Keratinocyte (primary cell): ENCODE measurements at regions not wholly inside any gene's neighbourhood (a gene's known extent, or its start where the extent isn't known, plus 50 kb on each side); places are given as distances from the start of the nearest gene placed in this dataset.

Experiments
- DNase-seq: peaks from one replicate; pipeline ENCODE4 v3.0.0-alpha.2; 2011; ENCODE audit warnings: low read depth, missing footprints, low spot score
- FAIRE-seq: peaks from 2 replicates; lab custom pipeline; 2011; peaks lifted over from hg19 to GRCh38; lab: Jason Lieb, UNC
- H2AFZ ChIP-seq: 2 replicates; pipeline ENCODE4 v1.6.0; 2012; ENCODE audit warnings: low read length, control low read depth, inconsistent platforms; ENCODE audit not compliant: control insufficient read depth
- H3K27ac ChIP-seq: 2 replicates; pipeline ENCODE4 v1.5.1; 2011; ENCODE audit warnings: low read length; ENCODE audit not compliant: control insufficient read depth, insufficient read depth
- H3K27me3 ChIP-seq: 3 replicates; pipeline ENCODE4 v1.6.0; 2011; ENCODE audit warnings: low read length; ENCODE audit not compliant: control insufficient read depth, insufficient read depth; ENCODE audit errors: extremely low read depth
- H3K36me3 ChIP-seq, 2 experiments: 2 replicates in 1 of 2; 3 replicates in 1 of 2; pipeline ENCODE4 v1.5.1; 2011; ENCODE audit warnings: low read length in 2 of 2, mild to moderate bottlenecking in 1 of 2; ENCODE audit not compliant: control insufficient read depth in 2 of 2, insufficient read depth in 2 of 2; ENCODE audit errors: extremely low read depth in 1 of 2
- H3K4me1 ChIP-seq: 3 replicates; pipeline ENCODE4 v1.5.1; 2011; ENCODE audit warnings: low read length; ENCODE audit not compliant: control insufficient read depth, insufficient read depth; ENCODE audit errors: extremely low read depth
- H3K4me2 ChIP-seq: 3 replicates; pipeline ENCODE4 v1.6.0; 2011; ENCODE audit warnings: low read depth, low read length; ENCODE audit not compliant: control insufficient read depth, insufficient read depth; ENCODE audit errors: extremely low read depth
- H3K4me3 ChIP-seq, 3 experiments: fragments of 200-600 bp in 1 of 3; sonication (generic) in 1 of 3; 2 replicates in 2 of 3; 3 replicates in 1 of 3; pipeline ENCODE4 v1.5.1; 2011 to 2016; ENCODE audit warnings: low read length in 3 of 3, mild to moderate bottlenecking in 3 of 3, control low read depth in 2 of 3, inconsistent platforms in 1 of 3, low read depth in 1 of 3, mixed read lengths in 1 of 3, mixed run types in 1 of 3, moderate library complexity in 1 of 3; ENCODE audit not compliant: control insufficient read depth in 2 of 3, insufficient read depth in 2 of 3; ENCODE audit errors: extremely low read depth in 1 of 3
- H3K79me2 ChIP-seq: 2 replicates; pipeline ENCODE4 v1.6.0; 2012; ENCODE audit warnings: low read length; ENCODE audit not compliant: control insufficient read depth, insufficient read depth
- H3K9ac ChIP-seq: 3 replicates; pipeline ENCODE4 v1.6.0; 2011; ENCODE audit warnings: low read length; ENCODE audit not compliant: control insufficient read depth, insufficient read depth; ENCODE audit errors: extremely low read depth
- H3K9me1 ChIP-seq: 3 replicates; pipeline ENCODE4 v1.6.0; 2011; ENCODE audit warnings: low read length; ENCODE audit not compliant: control insufficient read depth, insufficient read depth; ENCODE audit errors: extremely low read depth
- H3K9me3 ChIP-seq: 2 replicates; pipeline ENCODE4 v1.5.1; 2012; ENCODE audit warnings: low read depth, low read length; ENCODE audit not compliant: control insufficient read depth
- H4K20me1 ChIP-seq: 3 replicates; pipeline ENCODE4 v1.6.0; 2011; ENCODE audit warnings: low read length; ENCODE audit not compliant: control insufficient read depth, insufficient read depth; ENCODE audit errors: extremely low read depth
- EZH2 ChIP-seq: IDR thresholded peaks from one replicate; pipeline ENCODE4 v1.6.1; 2012; ENCODE audit warnings: inconsistent platforms, mild to moderate bottlenecking, low read length, moderate library complexity
- dilution Hi-C: fragments of 300-500 bp; cut with MboI; formaldehyde crosslinking; loops from one replicate; pipeline ENCODE4 v1.7.0; 2020; ENCODE audit warnings: low sequenced_read_pairs; ENCODE audit not compliant: extremely low pct_ligation_motif_present
- TF ChIP-seq, protein P1 (sequence below), 3 experiments: IDR thresholded peaks in 1 of 3; conservative IDR thresholded peaks in 1 of 3; optimal IDR thresholded peaks in 1 of 3; 2 replicates in 2 of 3; 3 replicates in 1 of 3; pipeline versions ENCODE3 to v1.5.1; 2011; ENCODE audit warnings: low read length in 3 of 3, mild to moderate bottlenecking in 3 of 3, moderate library complexity in 2 of 3, control low read depth in 1 of 3, inconsistent platforms in 1 of 3; ENCODE audit not compliant: insufficient read depth in 2 of 3; ENCODE audit errors: extremely low read depth in 1 of 3

DNA sequence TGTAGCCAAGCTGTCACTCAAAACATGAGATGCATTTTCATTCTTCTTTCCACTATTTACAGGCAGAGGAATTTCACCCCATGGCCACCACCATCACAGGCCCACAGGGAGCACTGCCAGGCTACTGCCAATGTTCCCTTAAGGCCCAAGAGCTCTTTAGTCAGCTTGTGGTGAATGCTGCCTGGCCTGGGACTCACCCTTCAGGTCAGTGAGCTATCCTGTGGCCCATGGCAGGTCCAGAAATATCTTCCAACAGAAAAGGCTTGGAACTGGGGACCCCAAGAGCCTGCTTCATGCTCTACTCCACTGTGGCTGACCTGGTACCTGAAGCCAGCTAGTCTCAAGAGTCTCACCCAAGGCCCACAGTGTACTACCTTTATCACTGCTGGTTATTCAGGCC is 1518.7 kb upstream of the CDH9 start:
- Histone ChIP-seq H3K36me3 (no peaks in the 10 kb centered on the region), H3K9me3 (peaks cover 3% of the 10 kb centered on the region), H3K4me1 (no peaks in the 10 kb centered on the region), H2AFZ (no peak overlapping the region), H4K20me1 (no peaks in the 10 kb centered on the region), H3K4me2 (no peak overlapping the region), H3K4me3 (no peak overlapping the region), H3K9me1 (no peaks in the 10 kb centered on the region), H3K27me3 (no peaks in the 10 kb centered on the region), H3K27ac (no peak overlapping the region), H3K79me2 (no peaks in the 10 kb centered on the region), H3K9ac (no peak overlapping the region)
- no peak for DNase-seq
- FAIRE-seq = no peak
- TF ChIP-seq, protein P1, sequence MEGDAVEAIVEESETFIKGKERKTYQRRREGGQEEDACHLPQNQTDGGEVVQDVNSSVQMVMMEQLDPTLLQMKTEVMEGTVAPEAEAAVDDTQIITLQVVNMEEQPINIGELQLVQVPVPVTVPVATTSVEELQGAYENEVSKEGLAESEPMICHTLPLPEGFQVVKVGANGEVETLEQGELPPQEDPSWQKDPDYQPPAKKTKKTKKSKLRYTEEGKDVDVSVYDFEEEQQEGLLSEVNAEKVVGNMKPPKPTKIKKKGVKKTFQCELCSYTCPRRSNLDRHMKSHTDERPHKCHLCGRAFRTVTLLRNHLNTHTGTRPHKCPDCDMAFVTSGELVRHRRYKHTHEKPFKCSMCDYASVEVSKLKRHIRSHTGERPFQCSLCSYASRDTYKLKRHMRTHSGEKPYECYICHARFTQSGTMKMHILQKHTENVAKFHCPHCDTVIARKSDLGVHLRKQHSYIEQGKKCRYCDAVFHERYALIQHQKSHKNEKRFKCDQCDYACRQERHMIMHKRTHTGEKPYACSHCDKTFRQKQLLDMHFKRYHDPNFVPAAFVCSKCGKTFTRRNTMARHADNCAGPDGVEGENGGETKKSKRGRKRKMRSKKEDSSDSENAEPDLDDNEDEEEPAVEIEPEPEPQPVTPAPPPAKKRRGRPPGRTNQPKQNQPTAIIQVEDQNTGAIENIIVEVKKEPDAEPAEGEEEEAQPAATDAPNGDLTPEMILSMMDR (optimal IDR thresholded peaks at IDR 0.05 in 1 of 3, IDR thresholded peaks at IDR 0.05 in 1 of 3, conservative IDR thresholded peaks at IDR 0.05 in 1 of 3; ENCODE audit: extremely low read depth in 1 of 3, insufficient read depth in 2 of 3, low read length in 3 of 3) = no peak
- no peak for TF ChIP-seq EZH2
- dilution Hi-C loops = no loop called here

DNA sequence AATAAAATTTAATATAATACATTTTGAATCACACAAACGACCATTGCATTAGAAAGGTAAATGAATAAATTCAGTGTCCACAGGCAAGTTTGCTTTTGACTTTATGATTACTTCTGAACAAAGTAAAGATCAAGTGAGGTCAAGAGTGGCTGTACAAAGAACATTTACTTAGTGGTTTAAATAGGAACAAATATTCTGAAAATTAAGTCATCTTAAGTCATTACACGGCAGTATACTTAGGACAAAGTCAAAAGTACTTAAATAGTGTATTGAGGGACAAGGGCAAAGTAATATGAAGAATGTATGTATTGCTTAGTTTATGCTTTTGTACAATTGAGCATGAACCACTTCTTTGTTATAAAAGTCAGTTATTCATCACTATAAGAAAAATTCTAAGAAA is 1511.2 kb upstream of the CDH9 start:
- no peak for DNase-seq
- Histone ChIP-seq H3K4me1 (no peaks in the 10 kb centered on the region), H3K27me3 (no peaks in the 10 kb centered on the region), H3K9me1 (no peaks in the 10 kb centered on the region), H3K79me2 (no peaks in the 10 kb centered on the region), H3K9ac (no peak overlapping the region), H3K4me2 (no peak overlapping the region), H3K27ac (no peak overlapping the region), H3K36me3 (no peaks in the 10 kb centered on the region), H3K9me3 (no peaks in the 10 kb centered on the region), H2AFZ (no peak overlapping the region), H4K20me1 (no peaks in the 10 kb centered on the region), H3K4me3 (no peak overlapping the region)
- dilution Hi-C loops = no loop called here
- no peak for FAIRE-seq
- TF ChIP-seq, protein P1 (optimal IDR thresholded peaks at IDR 0.05 in 1 of 3, IDR thresholded peaks at IDR 0.05 in 1 of 3, conservative IDR thresholded peaks at IDR 0.05 in 1 of 3; ENCODE audit: extremely low read depth in 1 of 3, insufficient read depth in 2 of 3, low read length in 3 of 3) = no peak
